ENCODE measurements at regions not wholly inside any gene's neighbourhood (a gene's known extent, or its start where the extent isn't known, plus 50 kb on each side); places are given as distances from the start of the nearest gene placed in this dataset.

GRCh38 chr11:119538753-119539152 is 115.8 kb upstream of the THY1 start:
- Mint-ChIP-seq H3K4me1 (no peaks in the 10 kb centered on the region), H3K27ac (no peak overlapping the region), H3K36me3 (ENCODE audit: low read depth) (no peaks in the 10 kb centered on the region), H3K4me3 (no peak overlapping the region), H3K27me3 (peaks cover 2% of the 10 kb centered on the region), H3K9me3 (no peaks in the 10 kb centered on the region)
- no peak for DNase-seq
- CTCF ChIA-PET = no interaction called here
- POLR2A ChIA-PET = no interaction called here

- no peaks in the 10 kb centered on the region for H3K9me3 Mint-ChIP-seq
- no peaks in the 10 kb centered on the region for H3K36me3 Mint-ChIP-seq (ENCODE audit: low read depth)
- ChIA-PET CTCF (interaction anchor here (0.6 kb wide), 1 partner anchor 29 kb away, joined by 4 read pairs; no protein-coding TSS in a partner anchor), POLR2A (no interaction called here)
- no peak overlapping the region for H3K4me3 Mint-ChIP-seq
- H3K27me3 Mint-ChIP-seq = peaks cover 3% of the 10 kb centered on the region
- no peaks in the 10 kb centered on the region for H3K4me1 Mint-ChIP-seq
- no peak overlapping the region for H3K27ac Mint-ChIP-seq
- DNase-seq = no peak
Observed at GRCh38 chr11:119537306-119538253, 114.6 kb upstream of the THY1 start.

GRCh38 chr11:119536801-119537200 is 113.8 kb upstream of the THY1 start:
- Mint-ChIP-seq H3K27ac (no peak overlapping the region), H3K9me3 (no peaks in the 10 kb centered on the region), H3K4me3 (no peak overlapping the region), H3K36me3 (ENCODE audit: low read depth) (no peaks in the 10 kb centered on the region), H3K4me1 (no peaks in the 10 kb centered on the region), H3K27me3 (peaks cover 3% of the 10 kb centered on the region)
- DNase-seq = no peak
- POLR2A ChIA-PET = no interaction called here
- CTCF ChIA-PET = no interaction called here

GRCh38 chr11:119533921-119534736 is 111.2 kb upstream of the THY1 start:
- Mint-ChIP-seq H3K27ac (no peak overlapping the region), H3K36me3 (ENCODE audit: low read depth) (no peaks in the 10 kb centered on the region), H3K27me3 (peaks cover 3% of the 10 kb centered on the region), H3K4me1 (no peaks in the 10 kb centered on the region), H3K9me3 (no peaks in the 10 kb centered on the region), H3K4me3 (no peak overlapping the region)
- POLR2A ChIA-PET = no interaction called here
- CTCF ChIA-PET = interaction anchor here (0.5 to 1.3 kb wide), 3 partner anchors 15 to 1265 kb away, joined by 3 to 4 read pairs (median 3); no protein-coding TSS in a partner anchor
- peak; percentile 49 for DNase-seq

- ChIA-PET CTCF (interaction anchor here (1.3 kb wide), 1 partner anchor 53 kb away, joined by 3 read pairs; no protein-coding TSS in a partner anchor), POLR2A (no interaction called here)
- Mint-ChIP-seq H3K4me1 (no peaks in the 10 kb centered on the region), H3K9me3 (no peaks in the 10 kb centered on the region), H3K4me3 (no peak overlapping the region), H3K36me3 (ENCODE audit: low read depth) (no peaks in the 10 kb centered on the region), H3K27me3 (peaks cover 3% of the 10 kb centered on the region), H3K27ac (no peak overlapping the region)
- DNase-seq = no peak
Observed at GRCh38 chr11:119533462-119533861, 110.5 kb upstream of the THY1 start.

- Mint-ChIP-seq H3K27ac (no peak overlapping the region), H3K4me1 (no peaks in the 10 kb centered on the region), H3K27me3 (peaks cover 3% of the 10 kb centered on the region), H3K36me3 (ENCODE audit: low read depth) (no peaks in the 10 kb centered on the region), H3K9me3 (no peaks in the 10 kb centered on the region), H3K4me3 (no peak overlapping the region)
- no peak for DNase-seq
- POLR2A ChIA-PET = no interaction called here
- CTCF ChIA-PET = no interaction called here
Observed at GRCh38 chr11:119532551-119532950, 109.6 kb upstream of the THY1 start.

GRCh38 chr11:119531623-119532022 is 108.7 kb upstream of the THY1 start:
- CTCF ChIA-PET = no interaction called here
- DNase-seq = no peak
- H3K4me3 Mint-ChIP-seq = no peak overlapping the region

GRCh38 chr11:119531056-119531455 is 108.1 kb upstream of the THY1 start:
- CTCF ChIA-PET = no interaction called here
- no peak for DNase-seq
- Mint-ChIP-seq H3K9me3 (no peaks in the 10 kb centered on the region), H3K4me1 (no peaks in the 10 kb centered on the region), H3K36me3 (ENCODE audit: low read depth) (no peaks in the 10 kb centered on the region), H3K27ac (no peak overlapping the region), H3K4me3 (no peak overlapping the region), H3K27me3 (peaks cover 3% of the 10 kb centered on the region)
- POLR2A ChIA-PET = no interaction called here

More at GRCh38 chr11:119531623-119532022, 108.7 kb upstream of the THY1 start:
- H3K27me3 Mint-ChIP-seq = peaks cover 3% of the 10 kb centered on the region
- no peak overlapping the region for H3K27ac Mint-ChIP-seq
- POLR2A ChIA-PET = no interaction called here
- no peaks in the 10 kb centered on the region for H3K4me1 Mint-ChIP-seq
- H3K9me3 Mint-ChIP-seq = no peaks in the 10 kb centered on the region
- H3K36me3 Mint-ChIP-seq (ENCODE audit: low read depth) = no peaks in the 10 kb centered on the region

GRCh38 chr11:119530509-119530908 is 107.5 kb upstream of the THY1 start:
- Mint-ChIP-seq H3K9me3 (no peaks in the 10 kb centered on the region), H3K36me3 (ENCODE audit: low read depth) (no peaks in the 10 kb centered on the region), H3K27me3 (peaks cover 3% of the 10 kb centered on the region), H3K27ac (no peak overlapping the region), H3K4me3 (no peak overlapping the region), H3K4me1 (no peaks in the 10 kb centered on the region)
- no peak for DNase-seq
- CTCF ChIA-PET = no interaction called here
- POLR2A ChIA-PET = no interaction called here

- ChIA-PET POLR2A (no interaction called here), CTCF (no interaction called here)
- no peaks in the 10 kb centered on the region for H3K9me3 Mint-ChIP-seq
- DNase-seq = no peak
- peaks cover 3% of the 10 kb centered on the region for H3K27me3 Mint-ChIP-seq
- no peak overlapping the region for H3K4me3 Mint-ChIP-seq
- no peaks in the 10 kb centered on the region for H3K36me3 Mint-ChIP-seq (ENCODE audit: low read depth)
- no peaks in the 10 kb centered on the region for H3K4me1 Mint-ChIP-seq
- no peak overlapping the region for H3K27ac Mint-ChIP-seq
Observed at GRCh38 chr11:119529936-119530335, 107.0 kb upstream of the THY1 start.

- ChIA-PET POLR2A (no interaction called here), CTCF (no interaction called here)
- Mint-ChIP-seq H3K9me3 (no peaks in the 10 kb centered on the region), H3K36me3 (ENCODE audit: low read depth) (no peaks in the 10 kb centered on the region), H3K27me3 (peaks cover 3% of the 10 kb centered on the region), H3K4me3 (no peak overlapping the region), H3K27ac (no peak overlapping the region), H3K4me1 (no peaks in the 10 kb centered on the region)
- no peak for DNase-seq
Observed at GRCh38 chr11:119529063-119529845, 106.3 kb upstream of the THY1 start.

- H3K9me3 Mint-ChIP-seq = no peaks in the 10 kb centered on the region
- no peak for DNase-seq
Observed at GRCh38 chr11:119525867-119526196, 102.9 kb upstream of the THY1 start.

More at GRCh38 chr11:119525867-119526196, 102.9 kb upstream of the THY1 start:
- Mint-ChIP-seq H3K27me3 (peaks cover 2% of the 10 kb centered on the region), H3K36me3 (ENCODE audit: low read depth) (no peaks in the 10 kb centered on the region), H3K4me1 (no peaks in the 10 kb centered on the region), H3K27ac (no peak overlapping the region), H3K4me3 (no peak overlapping the region)
- ChIA-PET CTCF (no interaction called here), POLR2A (no interaction called here)

Measured in activated CD4-positive, alpha-beta T cell treated with anti-CD3 and anti-CD28 coated beads, Interleukin-2, amount 10 ng/mL, durations not matched to agents 7 days and 5 days (primary cell).